GM12878 (cell line): ENCODE measurements at regions not wholly inside any gene's neighbourhood (a gene's known extent, or its start where the extent isn't known, plus 50 kb on each side); places are given as distances from the start of the nearest gene placed in this dataset.

Source experiments
- ATAC-seq: fragments of 200-7000 bp; cut with Tn5 transposase; 3 replicates; pipeline ENCODE4 v1.9.1; 2020; ENCODE audit warnings: mild to moderate bottlenecking, moderate library complexity
- BruUV-seq: library from RNA; stranded (reverse); fragments of 400-500 nt; replicated peaks from 2 replicates; lab custom pipeline; 2021; lab: Mats Ljungman, UMichigan
- CTCF ChIA-PET: fragments of 300-600 bp; sonication (Branson Sonifier 250); formaldehyde crosslinking; extraction: SDS; loops from one replicate; lab custom pipeline; 2021; ENCODE audit warnings: inconsistent platforms; lab: Yijun Ruan, JAX
- POLR2A ChIA-PET: fragments of 350-600 bp; formaldehyde crosslinking; extraction: SDS; loops from one replicate; lab custom pipeline; 2021; ENCODE audit warnings: inconsistent platforms; lab: Charles Lee
- RAD21 ChIA-PET: fragments of 300-600 bp; sonication (Branson Sonifier 250); formaldehyde crosslinking; loops from one replicate; lab custom pipeline; 2023; ENCODE audit warnings: antibody characterized with exemption; ENCODE audit not compliant: unreplicated experiment; lab: Charles Lee
- SMC1A ChIA-PET: fragments of 300-600 bp; sonication (Branson Sonifier 250); formaldehyde crosslinking; loops from one replicate; lab custom pipeline; 2023; ENCODE audit not compliant: unreplicated experiment, uncharacterized antibody; lab: Charles Lee
- DNase-seq: peaks from one replicate; pipeline ENCODE4 v3.0.0-alpha.2; 2011; ENCODE audit warnings: low read depth, low spot score
- FAIRE-seq: peaks from 3 replicates; lab custom pipeline; 2011; peaks lifted over from hg19 to GRCh38; lab: Jason Lieb, UNC
- H2AFZ ChIP-seq: 2 replicates; pipeline ENCODE4 v1.6.0; 2011; ENCODE audit warnings: low read depth, low read length, control low read depth; ENCODE audit not compliant: control insufficient read depth
- H3K27ac ChIP-seq: 2 replicates; pipeline ENCODE4 v1.5.1; 2011; ENCODE audit warnings: control low read depth; ENCODE audit not compliant: control insufficient read depth, insufficient read depth
- H3K27me3 ChIP-seq, 2 experiments: replicated peaks in 1 of 2; 2 replicates each; pipeline versions ENCODE4 v1.6.0 to v1.6.1; 2011; ENCODE audit warnings: low read length in 1 of 2; ENCODE audit not compliant: control insufficient read depth in 2 of 2, insufficient read depth in 2 of 2
- H3K36me3 ChIP-seq, 2 experiments: 2 replicates each; pipeline ENCODE4 v1.5.1; 2011; ENCODE audit warnings: low read length in 1 of 2; ENCODE audit not compliant: control insufficient read depth in 2 of 2, insufficient read depth in 2 of 2
- H3K4me1 ChIP-seq: 2 replicates; pipeline ENCODE4 v1.6.1; 2011; ENCODE audit warnings: mild to moderate bottlenecking, low read length, moderate library complexity, mixed read lengths; ENCODE audit not compliant: control insufficient read depth, insufficient read depth
- H3K4me2 ChIP-seq: 2 replicates; pipeline ENCODE4 v1.6.0; 2011; ENCODE audit warnings: control low read depth; ENCODE audit not compliant: control insufficient read depth, insufficient read depth
- H3K4me3 ChIP-seq: fragments of 200-600 bp; sonication (generic); 2 replicates; pipeline ENCODE4 v1.5.1; 2016
- H3K79me2 ChIP-seq: 2 replicates; pipeline ENCODE4 v1.6.0; 2011; ENCODE audit warnings: low read length; ENCODE audit not compliant: control insufficient read depth, insufficient read depth
- H3K9ac ChIP-seq: 2 replicates; pipeline ENCODE4 v1.8.0; 2011; ENCODE audit warnings: low read length, control low read depth, mixed read lengths; ENCODE audit not compliant: control insufficient read depth, insufficient read depth
- H3K9me3 ChIP-seq: replicated peaks from 3 replicates; pipeline ENCODE4 v1.5.1; 2011; ENCODE audit warnings: mild to moderate bottlenecking, low read length; ENCODE audit not compliant: control insufficient read depth, insufficient read depth
- H4K20me1 ChIP-seq: 2 replicates; pipeline ENCODE4 v1.6.0; 2011; ENCODE audit not compliant: control insufficient read depth, insufficient read depth
- BACH1 ChIP-seq: fragments of 450-650 bp; IDR thresholded peaks from 2 replicates; pipeline ENCODE4 v1.6.1; 2017; ENCODE audit warnings: mild to moderate bottlenecking, borderline replicate concordance
- BCL11A ChIP-seq: IDR thresholded peaks from 2 replicates; pipeline ENCODE4 v1.6.1; 2011; ENCODE audit warnings: low read depth, low read length
- CREM ChIP-seq: IDR thresholded peaks from 2 replicates; pipeline ENCODE4 v1.6.1; 2014; ENCODE audit warnings: antibody characterized with exemption, low read depth
- DPF2 ChIP-seq: fragments of 450-650 bp; IDR thresholded peaks from 2 replicates; pipeline ENCODE4 v1.6.1; 2017; ENCODE audit warnings: mild to moderate bottlenecking
- FOXK2 ChIP-seq: fragments of 450-650 bp; IDR thresholded peaks from 2 replicates; pipeline ENCODE4 v1.6.1; 2017; ENCODE audit warnings: mild to moderate bottlenecking, moderate library complexity
- HDAC6 ChIP-seq: fragments of 200-600 bp; sonication (generic); IDR thresholded peaks from one replicate; pipeline ENCODE4 v1.8.0; 2017; ENCODE audit warnings: antibody characterized with exemption; ENCODE audit not compliant: unreplicated experiment
- HDGF ChIP-seq: fragments of 450-650 bp; IDR thresholded peaks from 2 replicates; pipeline ENCODE4 v1.6.1; 2016; ENCODE audit warnings: antibody characterized with exemption
- IKZF1 ChIP-seq: fragments of 450-650 bp; conservative IDR thresholded peaks from 2 replicates; pipeline ENCODE4 v1.6.1; 2017; ENCODE audit warnings: antibody characterized with exemption, mild to moderate bottlenecking
- RELA ChIP-seq: fragments of 450-650 bp; IDR thresholded peaks from 2 replicates; pipeline ENCODE4 v1.8.0; 2014; ENCODE audit warnings: borderline replicate concordance; ENCODE audit not compliant: partially characterized antibody
- RFX5 ChIP-seq: IDR thresholded peaks from 2 replicates; pipeline ENCODE4 v1.6.1; 2011; ENCODE audit warnings: low read depth, low read length, improper control_type of control experiment
- SRF ChIP-seq, 2 experiments: IDR thresholded peaks; 2 replicates each; pipeline ENCODE4 v1.6.1; 2011; ENCODE audit warnings: low read depth in 2 of 2, low read length in 2 of 2, mild to moderate bottlenecking in 1 of 2, moderate library complexity in 1 of 2
- SUPT20H ChIP-seq: IDR thresholded peaks from 2 replicates; pipeline ENCODE4 v1.6.1; 2011; ENCODE audit warnings: low read depth, mild to moderate bottlenecking, low read length, moderate library complexity, borderline replicate concordance; ENCODE audit not compliant: control insufficient read depth
- TCF3 ChIP-seq: IDR thresholded peaks from 2 replicates; pipeline ENCODE4 v1.6.1; 2012; ENCODE audit warnings: low read depth, mild to moderate bottlenecking, low read length, borderline replicate concordance; ENCODE audit not compliant: insufficient read depth
- YBX1 ChIP-seq: fragments of 450-650 bp; IDR thresholded peaks from 2 replicates; pipeline ENCODE4 v1.6.1; 2016; ENCODE audit warnings: antibody characterized with exemption
- WGBS: methylation state at CpG from one replicate; pipeline ENCODE4 v1.1.6; 2016; ENCODE audit warnings: low lambda C conversion rate; ENCODE audit not compliant: insufficient replicate concordance, insufficient coverage; ENCODE audit errors: missing lambda C conversion rate; 5-methylcytosine and 5-hydroxymethylcytosine counted together
- in situ Hi-C: fragments of 300-500 bp; cut with MboI; formaldehyde crosslinking; loops from 9 replicates; pipeline ENCODE4 v1.14.3; 2018; ENCODE audit warnings: mixed read lengths
- intact Hi-C: fragments of 100-400 bp; cut with micrococcal nuclease; formaldehyde crosslinking; loops from one replicate; pipeline ENCODE4 v1.14.2; 2022; ENCODE audit not compliant: unreplicated experiment
- TF ChIP-seq, protein P1 (sequence below): fragments of 450-650 bp; IDR thresholded peaks from 2 replicates; pipeline ENCODE4 v1.6.1; 2017; ENCODE audit warnings: borderline replicate concordance
- TF ChIP-seq, protein P2 (sequence below): IDR thresholded peaks from 2 replicates; pipeline ENCODE4 v1.6.1; 2011; ENCODE audit warnings: low read depth, mild to moderate bottlenecking, low read length, moderate library complexity, borderline replicate concordance; ENCODE audit errors: extremely low read depth
- TF ChIP-seq, protein P3 (sequence below): fragments of 450-650 bp; IDR thresholded peaks from 2 replicates; pipeline ENCODE4 v1.6.1; 2016; ENCODE audit warnings: mild to moderate bottlenecking

DNA sequence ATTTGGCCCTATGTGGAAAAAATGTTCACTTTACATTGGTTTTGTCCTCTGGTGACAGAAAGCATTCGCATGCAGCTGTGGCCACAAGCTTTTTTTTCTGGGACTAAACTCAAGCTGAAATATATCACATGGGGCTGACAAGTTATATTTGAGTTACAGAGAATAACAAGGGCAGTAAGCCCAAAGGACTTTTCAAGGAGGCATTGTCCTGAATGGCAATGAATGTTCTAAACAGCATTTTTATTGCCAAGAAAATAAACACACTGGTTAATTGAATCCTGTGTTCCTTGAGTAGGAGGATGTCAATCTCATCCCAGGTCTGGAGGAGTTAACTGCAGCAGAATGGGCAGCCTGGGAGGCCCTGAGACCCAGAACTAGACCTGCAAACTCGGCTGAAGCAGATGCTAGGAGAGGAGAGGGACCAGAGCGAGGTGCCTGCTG is 114.5 kb downstream of the COPRS start:
- CTCF ChIA-PET, result interaction anchor here (1.5 kb wide), 1 partner anchor 98 kb away, joined by 6 read pairs; no protein-coding TSS in a partner anchor
- Histone ChIP-seq H3K9ac (no peak overlapping the region), H3K79me2 (no peaks in the 10 kb centered on the region), H3K27me3 (peaks cover 0 to 4% of the 10 kb centered on the region in 2 experiments; a peak in 2 of 4 replicates), H3K27ac (no peak overlapping the region), H3K36me3 (no peaks in the 10 kb centered on the region), H3K4me3 (no peak overlapping the region), H2AFZ (no peak overlapping the region), H4K20me1 (no peaks in the 10 kb centered on the region)
- WGBS, result 0% methylated on average over 3 of the region's 3 CpGs
- SMC1A ChIA-PET, result no interaction called here
- no peak for FAIRE-seq
- no peak for DNase-seq
- intact Hi-C loops, result no loop called here
- BruUV-seq, result no TSS peak
- RAD21 ChIA-PET, result no interaction called here
- TF ChIP-seq CREM, result no peak
- TF ChIP-seq, protein P1, sequence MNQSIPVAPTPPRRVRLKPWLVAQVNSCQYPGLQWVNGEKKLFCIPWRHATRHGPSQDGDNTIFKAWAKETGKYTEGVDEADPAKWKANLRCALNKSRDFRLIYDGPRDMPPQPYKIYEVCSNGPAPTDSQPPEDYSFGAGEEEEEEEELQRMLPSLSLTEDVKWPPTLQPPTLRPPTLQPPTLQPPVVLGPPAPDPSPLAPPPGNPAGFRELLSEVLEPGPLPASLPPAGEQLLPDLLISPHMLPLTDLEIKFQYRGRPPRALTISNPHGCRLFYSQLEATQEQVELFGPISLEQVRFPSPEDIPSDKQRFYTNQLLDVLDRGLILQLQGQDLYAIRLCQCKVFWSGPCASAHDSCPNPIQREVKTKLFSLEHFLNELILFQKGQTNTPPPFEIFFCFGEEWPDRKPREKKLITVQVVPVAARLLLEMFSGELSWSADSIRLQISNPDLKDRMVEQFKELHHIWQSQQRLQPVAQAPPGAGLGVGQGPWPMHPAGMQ, result no peak
- TF ChIP-seq DPF2, result no peak
- TF ChIP-seq YBX1, result no peak
- TF ChIP-seq BACH1, result no peak
- no peak for TF ChIP-seq IKZF1
- no peak for TF ChIP-seq RELA
- TF ChIP-seq, all 136 proteins: peak for 0
- Histone ChIP-seq H3K4me2 (no peak overlapping the region), H3K4me1 (no peaks in the 10 kb centered on the region), H3K9me3 (no peaks in the 10 kb centered on the region)
- no peak for ATAC-seq
- in situ Hi-C loops, result no loop called here
- POLR2A ChIA-PET, result no interaction called here

DNA sequence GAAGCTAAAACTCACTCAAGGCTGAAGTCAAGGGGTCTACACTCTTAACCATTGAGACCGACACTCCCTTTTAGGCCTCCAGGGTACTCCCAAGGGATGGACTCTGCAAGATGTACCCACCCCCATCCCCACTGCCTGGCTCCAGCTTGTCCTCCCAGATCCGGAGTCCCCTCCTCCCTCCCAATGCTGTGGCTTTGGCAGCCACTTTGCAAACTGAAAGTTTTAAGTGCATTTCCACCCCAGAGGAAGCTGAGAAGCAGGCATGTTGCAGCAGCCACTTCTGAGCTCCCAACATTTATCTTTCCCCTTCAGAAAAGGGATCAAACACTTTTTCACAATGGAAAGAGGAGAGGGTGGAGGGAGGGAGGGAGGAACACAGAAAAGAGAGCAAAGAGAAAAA is 115.2 kb downstream of the COPRS start:
- WGBS, result 4% methylated on average over 2 of the region's 2 CpGs
- H3K4me2 ChIP-seq, result no peak overlapping the region
- intact Hi-C loops, result no loop called here
- no peak overlapping the region for H3K27ac ChIP-seq
- in situ Hi-C loops, result no loop called here
- BruUV-seq, result no TSS peak
- ATAC-seq (no peak), DNase-seq (no peak), FAIRE-seq (no peak)
- no peak overlapping the region for H3K9ac ChIP-seq
- RAD21 ChIA-PET, result interaction anchor here (0.7 kb wide), 1 partner anchor 202 kb away, joined by 3 read pairs; no protein-coding TSS in a partner anchor
- SMC1A ChIA-PET, result no interaction called here
- no peak overlapping the region for H3K4me3 ChIP-seq
- H4K20me1 ChIP-seq, result no peaks in the 10 kb centered on the region
- H2AFZ ChIP-seq, result no peak overlapping the region
- H3K27me3 ChIP-seq, result peaks cover 0 to 4% of the 10 kb centered on the region in 2 experiments; a peak in 2 of 4 replicates
- H3K79me2 ChIP-seq, result no peaks in the 10 kb centered on the region
- CTCF ChIA-PET, result interaction anchor here (1.5 kb wide), 1 partner anchor 98 kb away, joined by 6 read pairs; no protein-coding TSS in a partner anchor
- POLR2A ChIA-PET, result no interaction called here
- H3K4me1 ChIP-seq, result no peaks in the 10 kb centered on the region
- H3K9me3 ChIP-seq, result no peaks in the 10 kb centered on the region
- no peaks in the 10 kb centered on the region for H3K36me3 ChIP-seq
- TF ChIP-seq HDGF (no peak), IKZF1 (no peak), BCL11A (no peak), FOXK2 (no peak), RFX5 (no peak), TCF3 (no peak), HDAC6 (no peak), SRF (IDR thresholded peaks at IDR 0.05; ENCODE audit: low read depth in 2 of 2, low read length in 2 of 2) (no peak), DPF2 (no peak), SUPT20H (no peak)
- TF ChIP-seq, protein P2, sequence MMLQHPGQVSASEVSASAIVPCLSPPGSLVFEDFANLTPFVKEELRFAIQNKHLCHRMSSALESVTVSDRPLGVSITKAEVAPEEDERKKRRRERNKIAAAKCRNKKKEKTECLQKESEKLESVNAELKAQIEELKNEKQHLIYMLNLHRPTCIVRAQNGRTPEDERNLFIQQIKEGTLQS, result no peak
- TF ChIP-seq, protein P3, sequence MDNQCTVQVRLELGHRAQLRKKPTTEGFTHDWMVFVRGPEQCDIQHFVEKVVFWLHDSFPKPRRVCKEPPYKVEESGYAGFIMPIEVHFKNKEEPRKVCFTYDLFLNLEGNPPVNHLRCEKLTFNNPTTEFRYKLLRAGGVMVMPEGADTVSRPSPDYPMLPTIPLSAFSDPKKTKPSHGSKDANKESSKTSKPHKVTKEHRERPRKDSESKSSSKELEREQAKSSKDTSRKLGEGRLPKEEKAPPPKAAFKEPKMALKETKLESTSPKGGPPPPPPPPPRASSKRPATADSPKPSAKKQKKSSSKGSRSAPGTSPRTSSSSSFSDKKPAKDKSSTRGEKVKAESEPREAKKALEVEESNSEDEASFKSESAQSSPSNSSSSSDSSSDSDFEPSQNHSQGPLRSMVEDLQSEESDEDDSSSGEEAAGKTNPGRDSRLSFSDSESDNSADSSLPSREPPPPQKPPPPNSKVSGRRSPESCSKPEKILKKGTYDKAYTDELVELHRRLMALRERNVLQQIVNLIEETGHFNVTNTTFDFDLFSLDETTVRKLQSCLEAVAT, result no peak
